GM18858 (cell line): ENCODE measurements at regions not wholly inside any gene's neighbourhood (a gene's known extent, or its start where the extent isn't known, plus 50 kb on each side); places are given as distances from the start of the nearest gene placed in this dataset.

Experiments used
- ATAC-seq: cut with Tn5 transposase; IDR thresholded peaks from one replicate; pipeline ENCODE4 v1.9.1; 2021; ENCODE audit not compliant: unreplicated experiment

DNA sequence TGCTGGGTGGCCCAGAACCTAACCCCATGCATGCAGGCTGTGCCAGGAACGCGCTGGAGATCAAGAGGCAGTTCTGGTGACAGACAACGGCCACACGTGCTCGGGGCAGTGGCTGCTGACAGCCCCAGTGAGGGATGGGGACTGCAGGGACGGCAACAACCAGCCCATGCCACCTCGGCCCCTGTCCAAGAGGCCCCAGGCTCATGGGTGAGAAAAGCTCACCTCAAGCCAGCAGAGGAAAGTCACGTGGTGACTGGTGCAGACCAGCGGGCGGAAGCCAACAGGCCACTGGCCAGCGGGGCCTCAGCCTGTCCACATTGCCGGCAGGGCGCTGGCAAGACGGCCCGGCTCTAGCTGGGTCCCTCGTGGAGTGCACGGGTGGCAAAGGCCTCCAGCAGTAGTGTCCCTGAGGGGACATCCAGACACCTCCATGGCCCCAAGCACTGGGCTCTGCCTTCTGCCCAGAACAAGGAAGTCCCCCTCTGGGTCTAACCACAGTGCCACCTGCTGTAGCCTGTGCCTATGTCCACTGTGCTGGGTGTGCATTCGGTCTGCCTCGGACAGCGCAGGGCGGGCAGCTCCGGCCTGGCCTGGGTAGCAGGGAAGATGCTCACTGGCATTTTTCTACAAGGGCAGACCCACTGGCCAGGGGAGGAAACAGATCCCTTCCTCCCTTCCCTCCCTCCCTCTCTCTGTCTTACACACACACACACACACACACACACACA is 134.1 kb downstream of the NCOR2 start:
- no peak for ATAC-seq

DNA sequence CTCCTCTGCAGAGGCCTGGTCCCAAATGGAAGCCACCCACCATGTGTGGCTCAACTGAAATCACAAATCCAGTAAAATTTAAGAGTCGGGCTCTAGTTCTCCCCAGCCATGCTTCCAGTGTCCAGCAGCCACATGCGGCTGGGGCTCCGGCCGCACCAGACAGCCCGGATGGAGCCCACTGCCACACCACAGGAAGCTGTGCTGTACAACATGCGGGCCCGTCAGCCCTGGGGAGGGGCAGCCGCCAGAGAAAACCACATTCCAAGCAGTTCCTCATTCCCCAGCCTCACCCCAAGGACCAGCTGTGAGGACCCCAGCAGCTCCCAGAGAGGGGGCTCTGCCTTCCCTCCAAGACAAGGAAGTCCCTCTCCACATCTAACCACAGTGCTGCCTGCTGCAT is 135.0 kb downstream of the NCOR2 start:
- ATAC-seq = no peak

DNA sequence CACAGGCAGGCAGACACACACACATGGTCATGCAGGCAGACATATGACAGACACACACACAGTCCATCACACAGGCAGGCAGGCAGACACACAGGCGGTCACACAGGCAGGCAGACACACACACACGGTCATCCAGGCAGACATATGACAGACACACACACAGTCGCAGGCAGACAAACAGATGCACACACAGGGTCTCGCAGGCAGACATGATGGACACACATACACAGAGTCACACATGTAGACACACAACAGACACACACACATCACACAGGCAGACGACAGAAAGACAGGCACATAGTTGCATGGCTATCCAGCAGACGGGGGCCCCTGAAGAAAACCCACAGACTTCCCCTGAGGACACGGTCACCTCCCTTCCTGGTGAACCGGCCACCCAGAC is 135.4 kb downstream of the NCOR2 start:
- no peak for ATAC-seq

DNA sequence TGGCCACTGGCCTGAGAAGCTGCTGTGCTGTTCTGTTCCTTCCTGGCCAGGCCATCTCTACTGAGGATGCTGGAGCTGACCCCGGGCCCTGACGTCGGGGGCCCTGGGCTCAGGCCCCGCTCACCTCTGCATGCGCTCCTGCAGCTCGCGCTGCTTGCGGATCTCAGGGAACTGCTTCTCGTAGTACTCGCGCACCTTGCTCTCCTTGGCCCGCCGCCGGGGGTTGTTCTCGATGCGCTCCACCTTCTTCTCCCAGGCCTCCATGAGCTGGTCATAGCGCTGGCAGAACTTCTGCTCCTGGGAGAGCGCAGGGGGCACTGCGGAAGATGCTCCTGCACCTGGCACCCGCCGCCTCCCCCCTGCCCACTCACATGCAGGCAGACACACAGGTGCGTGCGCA is 135.6 kb downstream of the RFLNA start:
- no peak for ATAC-seq

DNA sequence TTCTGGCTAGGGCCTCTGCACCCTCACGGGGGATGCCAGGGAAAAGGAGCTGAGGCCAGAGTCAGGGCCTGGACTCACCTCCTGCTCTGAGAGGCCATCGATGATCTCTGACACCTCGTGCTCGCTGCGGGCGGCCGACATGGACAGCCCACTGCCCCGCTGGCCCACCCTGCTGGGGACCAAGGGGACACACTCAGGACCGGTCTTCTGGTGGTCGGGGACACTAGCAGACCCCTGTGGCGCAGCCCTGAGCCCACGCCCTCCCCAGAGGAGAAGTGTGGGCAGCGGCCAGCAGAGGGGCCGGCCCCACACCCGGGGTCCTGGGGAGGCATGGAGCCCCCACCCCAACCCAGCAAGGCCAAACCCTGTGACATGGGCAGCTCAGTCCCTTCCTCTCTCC is 134.6 kb downstream of the RFLNA start:
- ATAC-seq = no peak

DNA sequence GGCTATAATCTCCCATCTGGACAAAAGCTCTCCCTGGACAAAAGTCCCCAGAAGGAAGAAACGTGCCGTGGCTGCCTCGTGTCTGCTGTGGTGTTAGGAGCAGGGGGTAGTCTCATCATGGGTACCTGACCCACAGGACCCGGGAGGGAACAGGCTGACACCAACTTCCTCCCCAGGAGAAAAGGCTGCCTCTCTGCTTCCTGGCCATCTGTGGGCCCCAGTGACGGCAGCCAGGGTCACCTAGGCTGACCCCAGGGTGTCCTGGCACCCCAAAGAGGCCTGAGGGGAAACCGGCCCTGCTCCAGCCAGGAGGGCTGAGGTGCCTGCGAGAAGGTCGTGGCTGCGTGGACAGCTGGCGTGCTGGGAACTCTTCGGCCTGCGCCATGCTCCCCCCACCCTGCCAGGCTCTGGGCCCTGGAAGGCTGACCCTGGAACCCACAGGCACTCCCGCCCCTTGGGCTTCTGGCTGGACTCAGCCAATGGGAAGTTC is 133.9 kb downstream of the RFLNA start:
- ATAC-seq = no peak

DNA sequence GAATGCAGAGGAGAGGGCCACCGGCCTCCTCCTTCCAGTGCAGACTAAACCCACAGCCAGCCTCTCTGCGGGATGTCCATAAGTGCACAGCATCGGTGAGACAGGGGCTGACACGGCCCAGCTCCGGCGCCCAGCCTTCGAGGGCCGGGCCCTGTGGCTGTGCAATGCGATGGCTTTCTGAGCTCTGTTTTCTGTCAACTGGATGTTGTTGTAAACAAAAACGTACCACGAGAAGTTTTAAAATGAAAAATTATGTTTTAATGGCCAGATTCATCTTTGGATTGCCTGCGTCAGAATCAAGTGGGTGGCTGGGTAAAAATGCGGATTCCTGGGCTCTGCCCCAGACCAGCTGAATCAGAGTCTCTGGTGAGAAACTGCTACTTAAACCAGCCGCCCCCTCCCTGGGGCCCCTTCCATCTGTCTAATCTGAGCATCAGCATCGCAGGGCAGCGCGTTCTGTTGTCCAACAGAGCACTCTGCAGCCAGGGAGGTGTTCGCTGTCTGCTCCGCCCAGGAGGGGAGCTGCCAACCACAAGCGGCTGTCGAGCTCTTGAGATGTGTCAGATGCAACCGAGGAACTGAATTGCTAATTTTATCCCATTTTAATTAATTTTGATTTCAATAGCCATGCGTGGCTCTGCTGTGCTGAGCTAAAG is 133.4 kb downstream of the RFLNA start:
- ATAC-seq = no peak

DNA sequence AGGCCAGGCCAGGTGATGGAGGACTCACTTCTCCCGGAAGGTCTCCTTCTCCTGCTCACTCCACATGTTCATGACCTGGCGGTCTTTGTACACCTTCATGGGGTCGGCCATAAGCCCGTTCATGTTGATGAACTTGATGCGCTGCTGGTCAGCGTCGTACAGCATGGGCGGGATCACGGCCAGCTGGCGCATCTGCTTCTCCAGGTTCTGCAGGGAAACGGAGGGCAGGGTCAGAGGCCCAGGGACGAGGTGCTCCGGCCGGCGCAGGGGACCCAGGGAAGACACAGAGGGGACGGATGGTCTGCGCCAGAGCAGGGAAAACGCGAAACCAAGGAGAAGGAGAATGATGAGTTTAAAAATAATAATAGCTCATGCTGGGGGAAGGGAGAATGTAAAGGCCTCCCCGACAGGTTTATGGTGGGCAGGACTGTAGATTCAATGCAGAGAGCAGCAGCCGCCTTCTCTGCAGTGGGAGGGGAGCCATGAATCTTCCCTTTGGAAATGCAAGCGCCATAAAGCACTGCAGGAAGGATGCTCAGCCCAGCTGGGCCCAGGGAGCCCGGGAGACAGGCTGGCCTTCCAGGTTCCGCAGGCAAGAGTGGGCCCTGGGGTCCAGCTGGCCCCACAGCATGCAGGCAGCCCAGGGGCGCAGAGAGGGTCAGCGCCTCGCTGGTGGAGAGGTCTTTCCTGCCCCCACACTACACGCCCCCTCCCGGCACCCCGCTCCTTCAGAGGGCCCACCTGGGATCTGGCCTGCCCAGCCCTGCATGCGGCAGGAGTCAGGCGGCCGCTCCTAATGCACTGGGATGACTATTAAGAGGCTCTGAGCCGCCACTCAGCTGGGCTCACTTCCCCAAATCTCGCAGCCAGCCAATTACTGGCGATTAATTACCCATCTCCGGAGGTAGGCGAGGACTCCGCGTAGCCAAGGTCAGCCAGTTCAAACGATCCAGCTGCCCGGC is 132.0 kb downstream of the RFLNA start:
- ATAC-seq = no peak

DNA sequence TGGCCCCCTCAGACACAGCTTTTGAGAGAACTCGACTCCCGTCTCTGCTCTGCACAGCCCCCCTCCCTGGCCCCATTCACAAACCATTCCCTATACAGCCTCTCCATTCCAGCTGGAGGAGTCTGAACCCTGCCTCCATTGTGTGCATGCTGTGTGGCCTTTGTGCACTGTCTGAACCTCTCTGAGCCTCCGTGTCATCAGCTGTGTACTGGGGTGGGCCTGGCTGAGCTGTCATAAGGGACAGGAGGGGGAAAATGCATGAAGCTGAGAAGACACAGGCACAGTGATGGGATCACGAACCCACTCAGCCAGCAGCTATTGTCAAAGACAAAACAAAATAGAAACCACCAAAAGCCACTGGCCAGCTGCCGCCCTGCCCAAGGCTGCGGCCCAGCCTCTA is 130.8 kb downstream of the RFLNA start:
- no peak for ATAC-seq

DNA sequence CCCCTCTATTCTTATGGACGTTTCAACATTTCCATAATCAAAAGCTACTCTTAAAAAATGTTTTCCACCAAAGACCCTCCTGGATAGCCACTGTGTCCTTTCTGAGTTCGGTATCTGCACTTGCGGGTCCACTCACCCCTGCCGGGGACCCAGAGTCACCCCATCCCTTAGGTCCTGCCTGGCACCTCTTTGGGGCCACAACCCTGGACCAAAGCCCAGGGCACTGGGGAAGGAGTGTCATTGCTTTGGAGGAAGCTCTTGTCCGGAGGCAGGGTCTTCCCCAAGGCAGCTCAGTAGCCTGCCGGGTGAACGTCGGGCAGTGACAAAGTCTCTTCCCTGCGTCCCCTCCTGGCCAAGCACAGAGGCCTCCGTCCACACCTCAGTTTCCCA is 129.6 kb downstream of the RFLNA start:
- no peak for ATAC-seq

DNA sequence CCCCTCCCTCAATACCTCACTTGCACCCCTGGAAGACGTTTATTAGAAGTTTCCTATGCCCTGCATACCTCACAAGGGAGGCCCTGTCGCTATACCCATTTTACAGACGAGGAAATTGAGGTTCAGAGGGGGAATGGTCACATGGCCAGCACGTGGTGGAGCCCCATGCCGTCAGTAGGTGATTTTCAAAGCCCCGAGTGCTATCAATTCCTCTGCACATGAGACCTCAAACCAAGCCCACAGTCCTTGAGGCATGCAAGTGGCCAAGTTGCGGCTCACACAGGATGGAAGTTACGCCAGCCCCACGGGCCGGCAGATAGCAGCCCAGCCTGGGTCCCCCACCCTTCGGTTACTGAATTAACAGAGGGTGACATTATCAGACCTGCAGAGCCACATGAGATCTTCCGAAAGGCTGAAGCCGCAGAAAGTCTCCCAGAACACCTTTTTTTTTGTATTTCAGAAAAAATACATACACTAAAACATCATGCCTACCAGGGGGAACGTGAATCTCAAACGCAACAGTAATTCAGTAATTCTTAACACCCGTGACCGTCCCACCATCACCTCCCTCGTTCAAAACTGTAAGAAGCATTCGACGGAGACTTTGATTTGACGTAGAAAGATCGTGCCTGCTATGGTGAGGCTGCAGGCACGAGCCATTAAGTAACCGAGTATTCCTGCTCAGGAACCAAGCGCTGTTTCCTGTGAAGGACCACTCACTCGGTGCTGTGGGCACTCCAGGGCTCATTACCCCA is 129.0 kb downstream of the RFLNA start:
- ATAC-seq = no peak

DNA sequence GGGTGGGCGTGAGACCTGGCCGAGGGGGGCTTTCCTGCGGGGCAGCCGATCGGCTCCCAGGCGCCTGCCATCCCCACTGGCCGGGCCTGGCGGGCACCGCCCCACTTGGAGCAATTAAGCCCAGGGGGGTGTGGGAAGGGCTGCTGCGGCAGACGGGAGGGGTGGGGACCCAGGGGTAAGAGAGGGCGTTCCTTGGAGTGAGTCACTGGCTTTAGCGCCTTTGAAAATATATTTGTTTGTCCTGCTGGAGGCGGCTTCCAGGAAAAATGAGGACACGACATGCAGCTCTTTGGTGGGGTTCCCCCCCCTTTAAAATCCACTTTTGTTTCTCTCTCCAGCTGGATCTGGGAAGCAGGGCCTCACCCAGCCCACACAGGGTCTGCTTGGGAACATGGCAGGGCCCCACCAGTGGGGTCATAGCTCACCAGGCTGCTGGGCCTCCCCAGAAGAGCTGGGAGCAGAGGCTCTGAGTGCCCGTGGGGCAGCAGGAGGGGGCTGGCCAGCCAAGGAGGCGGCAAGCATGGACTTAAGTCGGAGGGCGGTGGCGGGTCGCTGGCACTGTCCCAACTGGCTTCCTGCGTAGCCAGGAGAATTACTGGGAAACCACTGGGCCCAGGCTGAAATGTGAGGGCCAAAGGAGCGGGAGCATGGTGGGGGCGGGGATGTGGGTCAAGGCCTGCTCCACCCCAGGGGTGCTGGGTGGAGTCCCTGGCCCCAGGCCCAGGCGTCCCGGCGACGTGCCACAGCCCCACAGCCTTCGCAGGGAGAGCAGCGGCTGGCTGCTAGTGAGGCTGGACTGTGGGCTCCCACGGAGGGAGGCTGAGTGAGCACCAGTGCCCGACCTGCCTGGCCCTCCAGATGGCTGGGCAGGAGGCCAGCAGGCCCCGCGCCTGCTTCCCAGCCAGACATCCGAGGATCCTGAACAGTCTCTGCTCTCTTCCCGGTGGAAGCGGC is 128.0 kb downstream of the RFLNA start:
- no peak for ATAC-seq

DNA sequence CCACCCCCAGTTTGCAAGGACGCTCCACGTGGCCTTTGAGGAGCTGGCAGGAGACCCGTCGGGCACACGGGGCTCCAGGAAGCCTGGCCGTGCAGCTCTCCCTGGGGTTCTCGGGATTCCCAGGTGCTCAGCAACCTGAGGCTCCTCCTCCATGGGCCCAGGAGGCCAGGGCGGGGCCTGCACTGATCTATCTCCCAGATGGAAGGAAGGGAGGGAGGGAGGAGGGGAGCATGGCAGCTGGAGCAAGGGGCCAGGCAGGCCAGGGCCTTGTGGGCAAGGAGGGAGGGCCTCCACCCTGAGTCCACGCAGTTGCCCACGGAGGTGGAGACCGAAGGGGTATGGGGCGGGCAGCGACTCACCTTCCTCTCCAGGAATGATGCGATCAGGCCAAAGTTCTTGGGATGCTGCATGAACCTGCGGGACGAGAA is 127.3 kb downstream of the RFLNA start:
- ATAC-seq = no peak

DNA sequence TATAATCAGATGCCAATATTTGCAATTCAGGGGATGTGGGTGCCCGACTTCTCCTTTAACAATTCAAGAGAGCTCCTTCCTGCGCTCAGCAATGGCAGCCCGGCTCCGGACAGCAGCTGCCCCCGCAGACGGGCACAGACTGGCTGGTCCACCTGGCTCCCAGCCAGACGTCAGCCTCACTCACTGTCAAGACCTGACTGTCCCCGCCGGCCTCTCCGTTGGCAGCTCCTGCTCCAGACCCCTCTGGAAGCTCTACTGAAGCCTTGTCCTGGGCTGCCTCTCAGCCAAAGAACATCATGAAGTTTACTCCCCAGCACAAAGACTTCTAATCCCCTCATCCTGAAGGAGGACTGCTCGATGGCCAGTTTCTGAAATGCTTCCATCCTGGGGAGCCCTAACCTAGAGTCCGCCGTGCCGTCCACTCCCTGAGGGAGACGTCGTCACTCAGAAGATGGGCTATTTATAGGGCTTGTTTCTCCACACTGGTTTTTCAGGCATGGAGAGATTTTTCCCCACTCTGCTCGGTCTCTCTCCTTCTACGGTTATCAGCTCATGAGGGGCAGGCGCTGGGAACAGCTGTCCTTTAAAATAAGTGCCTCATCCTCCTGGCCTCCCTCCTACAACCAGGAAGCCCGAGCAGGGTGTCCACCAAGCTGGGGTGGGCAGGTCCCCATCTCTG is 126.2 kb downstream of the RFLNA start:
- ATAC-seq = no peak

DNA sequence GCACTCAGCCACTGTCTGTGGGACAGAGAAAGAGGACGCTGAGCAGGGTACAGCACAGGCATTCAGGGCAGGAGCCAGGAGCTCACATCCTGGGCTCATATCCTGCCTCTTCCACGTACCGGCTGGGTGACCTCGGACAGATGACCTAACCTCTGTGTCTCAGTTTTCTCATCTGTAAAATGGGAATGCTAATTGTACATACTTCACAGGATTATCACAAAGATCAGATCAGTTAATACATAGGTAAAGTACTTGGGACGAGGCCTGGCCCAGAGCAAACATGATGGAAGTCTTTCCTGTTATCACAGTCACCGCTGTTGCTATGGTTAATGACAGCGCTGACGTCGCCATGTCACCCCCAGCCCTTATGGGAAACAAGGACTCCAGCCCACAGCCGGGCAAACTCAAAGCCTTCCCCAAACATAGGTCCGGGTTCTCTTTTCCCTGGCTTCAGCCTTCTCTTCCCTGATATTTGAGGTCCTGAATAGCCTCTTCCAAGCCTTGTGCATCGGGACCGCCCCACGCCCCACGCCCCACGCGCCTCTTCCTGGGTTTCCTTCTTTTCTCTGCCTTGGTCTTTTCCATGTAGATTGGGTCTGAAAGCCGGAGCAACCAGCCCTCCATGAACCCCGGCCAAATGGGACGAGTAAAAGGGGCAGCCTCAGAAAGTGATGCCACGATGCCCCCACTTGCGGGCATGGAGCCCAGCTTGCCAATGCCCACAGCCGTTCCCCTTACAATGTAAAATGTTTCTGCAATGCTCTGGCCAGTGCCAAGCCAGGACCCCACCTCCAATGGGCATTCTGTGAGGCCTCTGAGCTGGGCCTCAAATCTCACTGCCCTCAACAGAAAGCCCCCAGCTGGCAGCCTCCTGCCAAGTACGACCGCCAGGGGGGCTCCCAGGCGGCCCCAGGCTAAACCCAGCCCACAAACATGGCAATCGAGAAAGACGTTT is 125.4 kb downstream of the RFLNA start:
- no peak for ATAC-seq

DNA sequence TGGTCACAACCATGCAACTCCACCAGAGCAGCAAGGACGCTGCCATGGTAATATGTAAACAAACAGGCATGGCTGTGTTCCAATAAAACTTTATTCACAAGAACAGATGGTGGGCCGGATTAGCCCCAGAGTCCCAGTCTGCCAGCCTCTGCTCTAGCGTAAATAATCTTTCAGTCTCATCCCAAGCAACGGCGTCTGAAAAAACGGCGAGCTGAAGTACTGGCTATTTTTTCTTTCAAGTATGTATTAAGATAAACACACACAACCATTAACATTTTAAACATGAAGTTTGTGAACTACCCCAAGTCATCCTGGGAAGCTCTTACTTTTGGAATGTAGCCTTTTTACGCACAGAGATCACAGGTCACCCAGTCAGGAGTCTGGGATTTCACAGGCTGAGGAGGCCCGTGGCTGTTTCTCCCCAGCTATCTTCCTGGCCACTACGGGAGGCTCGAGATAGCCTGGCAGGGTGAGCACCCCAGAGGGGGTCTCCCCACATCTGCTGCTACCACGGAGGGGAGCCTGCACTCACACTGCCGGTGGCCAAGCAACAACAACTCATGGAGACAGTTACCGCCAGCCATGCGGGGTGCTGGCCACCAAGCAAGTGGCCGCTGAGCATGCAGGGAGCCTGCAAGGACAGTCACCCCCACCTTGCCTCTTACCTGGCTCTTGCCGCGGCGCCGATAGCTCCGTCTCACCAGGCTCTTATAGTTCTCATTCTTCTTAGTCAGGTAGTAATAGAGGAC is 124.6 kb downstream of the RFLNA start:
- no peak for ATAC-seq

DNA sequence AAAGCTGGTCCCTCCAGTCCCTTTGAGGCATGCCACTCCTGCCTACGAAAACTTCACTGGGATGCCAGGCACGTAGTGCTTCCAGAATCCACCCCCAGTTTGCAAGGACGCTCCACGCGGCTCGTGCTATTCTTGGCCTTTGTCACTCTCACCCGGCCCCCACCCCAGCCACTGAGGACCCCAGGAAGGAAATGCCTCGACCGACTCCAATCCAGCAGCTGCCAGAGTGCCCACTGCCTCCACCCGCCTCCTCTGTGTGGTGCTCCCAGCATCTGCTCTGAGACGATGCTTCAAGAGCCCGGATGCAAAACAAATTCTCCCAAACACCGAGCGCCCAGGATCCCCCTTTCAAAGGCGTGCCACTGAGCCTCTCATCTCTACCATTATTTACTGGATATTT is 123.9 kb downstream of the RFLNA start:
- ATAC-seq = no peak
